HFF-Myc (cell line): ENCODE measurements at regions not wholly inside any gene's neighbourhood (a gene's known extent, or its start where the extent isn't known, plus 50 kb on each side); places are given as distances from the start of the nearest gene placed in this dataset.

Experiments used
- DNase-seq: peaks from one replicate; pipeline ENCODE4 v3.0.0-alpha.2; 2011; ENCODE audit warnings: low read depth; ENCODE audit errors: extremely low read depth
- H3K4me3 ChIP-seq: replicated peaks from 2 replicates; pipeline ENCODE4 v1.5.1; 2011; ENCODE audit warnings: low read depth, mild to moderate bottlenecking, control low read depth, low read length
- CTCF ChIP-seq: IDR thresholded peaks from 2 replicates; pipeline ENCODE4 v1.5.1; 2012; ENCODE audit warnings: mild to moderate bottlenecking, low read depth, low read length, control low read depth; ENCODE audit errors: missing control alignments

- no peak overlapping the region for H3K4me3 ChIP-seq
- DNase-seq = no peak
- TF ChIP-seq CTCF = no peak
These were observed 57.6 kb downstream of the TENT5A start for GRCh38 chr6:81694855-81695254.

GRCh38 chr6:81694207-81694606 lies 58.3 kb downstream of the TENT5A start:
- H3K4me3 ChIP-seq = no peak overlapping the region
- TF ChIP-seq CTCF = no peak
- no peak for DNase-seq

GRCh38 chr6:81693266-81693665 lies 59.2 kb downstream of the TENT5A start:
- no peak for TF ChIP-seq CTCF
- DNase-seq = no peak
- H3K4me3 ChIP-seq = no peak overlapping the region

GRCh38 chr6:81690073-81690472 lies 62.4 kb downstream of the TENT5A start:
- no peak overlapping the region for H3K4me3 ChIP-seq

GRCh38 chr6:81689580-81689979 lies 62.9 kb downstream of the TENT5A start:
- DNase-seq = no peak
- no peak overlapping the region for H3K4me3 ChIP-seq
- no peak for TF ChIP-seq CTCF

More at GRCh38 chr6:81690073-81690472, 62.4 kb downstream of the TENT5A start:
- no peak for DNase-seq
- no peak for TF ChIP-seq CTCF

GRCh38 chr6:81683912-81684311 lies 68.6 kb downstream of the TENT5A start:
- TF ChIP-seq CTCF = no peak
- H3K4me3 ChIP-seq = no peak overlapping the region
- no peak for DNase-seq

- no peak overlapping the region for H3K4me3 ChIP-seq
- TF ChIP-seq CTCF = no peak
- no peak for DNase-seq
These were observed 69.4 kb downstream of the TENT5A start for GRCh38 chr6:81682858-81683620.
